Sciatic nerve (tissue), 2 donors: ENCODE measurements at regions not wholly inside any gene's neighbourhood (a gene's known extent, or its start where the extent isn't known, plus 50 kb on each side); places are given as distances from the start of the nearest gene placed in this dataset.

Experiments used
- ATAC-seq: fragments of 200-7000 bp; cut with Tn5 transposase; one replicate; pipeline ENCODE4 v1.9.1; 2020; ENCODE audit warnings: mild to moderate bottlenecking, moderate library complexity
- DNase-seq: peaks from one replicate; pipeline ENCODE4 v3.0.0-alpha.2; 2020; ENCODE audit warnings: low spot score
- intact Hi-C: fragments of 100-400 bp; cut with DNase I; formaldehyde crosslinking; loops from one replicate; pipeline ENCODE4 v1.14.2; 2022
- donor health status: DM: no; HTN: no; CAD: no.
- donor health status: DM: no; HTN: no; CAD: no.

DNA sequence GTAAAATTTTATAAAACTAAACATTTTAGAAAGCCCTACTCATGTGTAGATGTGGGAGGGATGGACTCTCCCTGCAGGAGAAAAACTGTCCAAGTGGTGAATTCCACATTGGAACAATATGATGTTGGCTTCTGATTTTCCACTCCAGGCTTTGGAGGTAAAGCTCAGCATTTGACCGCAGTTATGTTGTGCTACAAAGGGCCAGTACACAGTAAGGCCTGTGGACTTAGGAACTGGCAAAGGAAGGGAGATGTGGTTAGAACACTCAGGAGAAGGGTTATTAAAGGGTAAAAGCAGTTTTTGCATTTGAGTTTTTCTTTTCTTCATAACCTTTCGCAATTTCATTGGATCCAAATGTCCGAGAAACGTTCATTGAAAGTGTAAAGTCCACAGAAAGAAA is 150.3 kb upstream of the SASH1 start:
- no peak for DNase-seq

GRCh38 chr6:148193063-148193680 is 149.5 kb upstream of the SASH1 start:
- DNase-seq, result no peak
- intact Hi-C loops, result no loop called here
- ATAC-seq, result no peak

More for the DNA sequence above, 150.3 kb upstream of the SASH1 start:
- intact Hi-C loops, result no loop called here
- peak; percentile 96 for ATAC-seq

DNA sequence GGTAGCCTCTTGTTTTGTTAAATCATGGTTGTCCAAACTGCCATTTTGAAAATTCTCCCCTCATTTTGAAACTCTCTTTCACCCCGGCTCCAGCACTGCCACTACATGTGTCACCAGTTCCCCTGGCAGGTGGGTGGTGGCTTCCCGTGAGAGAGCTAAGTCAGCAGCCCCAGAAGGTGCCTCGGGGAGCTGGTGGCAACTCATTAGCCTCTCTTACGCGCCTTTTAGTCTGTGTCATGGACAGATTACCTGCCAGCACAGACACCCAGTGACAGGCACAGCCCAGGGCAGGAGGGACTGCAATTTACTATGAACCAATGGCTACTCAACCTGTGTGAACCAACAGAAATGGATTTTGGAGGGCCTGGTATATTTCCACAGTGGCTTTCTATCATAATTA is 147.1 kb upstream of the SASH1 start:
- no peak for ATAC-seq
- DNase-seq, result no peak
- intact Hi-C loops, result no loop called here

DNA sequence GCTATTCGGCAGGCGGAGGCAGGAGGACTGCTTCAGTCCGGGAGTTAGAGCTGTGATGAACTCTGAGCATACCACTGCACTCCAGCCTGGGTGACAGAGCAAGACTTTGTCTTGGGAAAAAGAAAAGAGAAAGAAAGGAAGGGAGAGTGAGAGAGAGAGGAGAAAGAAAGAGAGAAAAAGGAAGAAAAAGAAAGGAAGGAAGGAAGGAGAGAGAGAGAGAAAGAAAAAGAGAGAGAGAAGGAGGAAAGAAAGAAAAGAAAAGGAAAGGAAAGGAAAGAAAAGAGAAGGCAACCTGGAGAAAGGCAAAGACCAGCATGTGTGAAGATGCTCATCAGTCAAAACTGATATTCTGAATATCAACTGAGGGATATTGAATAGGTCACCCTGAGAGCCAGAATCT is 143.1 kb upstream of the SASH1 start:
- DNase-seq, result no peak
- intact Hi-C loops, result no loop called here
- ATAC-seq, result no peak

GRCh38 chr6:148200293-148200692 is 142.3 kb upstream of the SASH1 start:
- intact Hi-C loops, result no loop called here
- DNase-seq, result no peak
- no peak for ATAC-seq

DNA sequence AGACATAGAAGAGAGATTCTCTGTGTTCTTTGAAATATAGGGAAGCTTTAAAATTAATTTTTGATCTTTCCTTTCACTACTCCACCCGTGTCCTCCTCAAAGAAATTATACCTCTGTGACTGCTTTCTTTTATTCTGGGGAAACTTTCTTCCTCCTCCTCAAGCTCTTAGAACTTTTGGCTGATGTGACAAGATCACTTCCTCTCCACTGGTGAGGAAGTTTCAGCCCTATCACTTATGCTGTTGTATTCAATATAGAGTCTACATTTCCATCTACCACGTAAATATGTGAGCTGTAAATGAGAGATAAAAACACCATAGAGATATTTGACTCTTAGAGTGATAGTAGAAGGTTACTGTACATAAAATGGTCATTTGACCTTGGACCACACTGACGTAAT is 141.9 kb upstream of the SASH1 start:
- no peak for DNase-seq
- intact Hi-C loops, result no loop called here

DNA sequence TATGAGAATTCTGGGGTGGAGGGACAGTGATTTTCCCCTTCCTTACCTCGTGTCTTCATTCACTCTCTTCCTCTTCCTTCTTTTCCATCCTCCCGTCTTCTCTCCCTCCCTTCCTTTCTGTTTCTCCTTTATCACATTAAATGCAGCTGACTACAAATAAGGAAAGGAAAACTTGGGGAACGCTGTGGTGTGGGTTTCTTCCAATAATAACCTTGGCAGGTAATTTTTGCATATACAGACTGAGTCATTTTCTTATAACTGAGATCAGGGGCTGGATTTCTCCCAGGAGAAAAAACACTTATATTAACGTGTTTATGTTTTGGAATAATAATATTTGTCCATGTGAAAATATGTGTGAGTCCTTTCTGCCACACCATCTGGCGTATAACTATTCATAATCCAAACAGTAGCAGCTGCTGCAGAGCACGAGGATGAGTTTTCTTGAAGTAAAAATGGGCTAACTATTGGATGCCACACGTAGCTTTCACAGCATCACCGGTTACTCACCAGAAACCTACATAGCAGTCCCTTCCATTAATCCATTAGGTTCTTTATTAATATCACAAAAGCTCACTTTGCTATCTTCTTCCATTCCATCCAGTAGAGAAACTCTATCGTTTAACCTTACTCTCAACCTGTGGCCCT is 139.2 kb upstream of the SASH1 start:
- ATAC-seq, result peak; percentile 25
- DNase-seq, result no peak
- intact Hi-C loops, result no loop called here

More for the DNA sequence above, 141.9 kb upstream of the SASH1 start:
- no peak for ATAC-seq

GRCh38 chr6:148203970-148204369 is 138.7 kb upstream of the SASH1 start:
- peak; percentile 19 for ATAC-seq
- intact Hi-C loops, result no loop called here
- DNase-seq, result no peak

DNA sequence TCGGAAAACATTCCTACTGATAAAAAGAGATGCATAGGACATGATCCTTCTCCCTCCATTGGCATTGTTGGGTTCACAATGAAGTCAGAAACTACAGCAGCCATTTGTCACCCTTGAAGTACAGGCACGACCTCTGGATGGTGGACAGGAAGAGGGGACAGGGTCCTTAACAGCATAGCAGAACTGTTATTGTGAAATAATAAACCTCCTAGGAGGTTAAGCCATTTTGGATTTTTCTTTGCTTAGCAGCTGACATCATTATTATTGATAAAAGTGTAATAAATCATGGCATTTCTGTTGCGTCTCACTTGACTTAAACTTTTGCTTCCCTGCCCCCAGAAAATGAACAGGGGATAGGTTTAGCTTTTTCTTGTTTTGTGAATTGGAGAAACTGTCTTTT is 134.3 kb upstream of the SASH1 start:
- intact Hi-C loops, result no loop called here
- no peak for DNase-seq
- ATAC-seq, result no peak

- intact Hi-C loops, result no loop called here
- DNase-seq (no peak), ATAC-seq (no peak)
These were observed 130.8 kb upstream of the SASH1 start for GRCh38 chr6:148211777-148212324.

DNA sequence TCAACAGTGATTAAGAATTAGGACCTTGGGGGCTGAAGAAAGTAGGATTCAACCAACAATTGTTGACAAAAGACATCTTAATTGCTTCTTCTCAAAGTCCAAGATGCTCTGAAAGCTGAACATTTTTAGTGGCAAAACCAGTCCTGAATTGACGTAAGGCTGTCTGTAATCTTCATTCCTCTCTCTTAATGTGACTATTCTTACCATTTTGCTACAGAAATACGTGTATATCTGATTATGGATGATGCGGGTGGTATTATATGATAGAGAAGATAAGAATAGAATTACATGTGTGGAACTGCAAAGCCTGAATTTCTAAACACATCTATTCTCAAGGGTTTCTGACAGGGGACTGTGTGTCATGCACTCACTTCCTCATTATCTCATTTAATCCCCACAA is 130.3 kb upstream of the SASH1 start:
- intact Hi-C loops, result no loop called here
- DNase-seq (no peak), ATAC-seq (no peak)

DNA sequence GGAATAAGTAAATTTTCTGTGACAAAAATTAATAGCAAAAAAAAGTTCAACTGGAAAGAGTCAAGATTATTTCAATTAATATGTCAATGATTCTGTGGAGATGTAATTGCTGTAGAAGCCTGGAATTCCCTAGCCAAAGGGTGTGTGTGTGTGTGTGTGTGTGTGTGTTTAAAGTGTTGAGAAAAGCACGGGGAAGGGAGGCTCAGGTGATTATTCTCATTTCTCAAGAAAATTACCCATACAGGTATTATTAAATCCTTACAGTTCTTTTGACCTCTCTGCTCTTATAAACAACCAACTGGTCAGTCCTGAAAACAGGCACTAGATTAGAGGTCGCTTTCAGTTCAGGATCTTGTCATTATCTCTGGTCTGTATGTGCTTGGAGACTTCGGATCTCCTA is 129.3 kb upstream of the SASH1 start:
- intact Hi-C loops, result no loop called here
- ATAC-seq, result no peak

DNA sequence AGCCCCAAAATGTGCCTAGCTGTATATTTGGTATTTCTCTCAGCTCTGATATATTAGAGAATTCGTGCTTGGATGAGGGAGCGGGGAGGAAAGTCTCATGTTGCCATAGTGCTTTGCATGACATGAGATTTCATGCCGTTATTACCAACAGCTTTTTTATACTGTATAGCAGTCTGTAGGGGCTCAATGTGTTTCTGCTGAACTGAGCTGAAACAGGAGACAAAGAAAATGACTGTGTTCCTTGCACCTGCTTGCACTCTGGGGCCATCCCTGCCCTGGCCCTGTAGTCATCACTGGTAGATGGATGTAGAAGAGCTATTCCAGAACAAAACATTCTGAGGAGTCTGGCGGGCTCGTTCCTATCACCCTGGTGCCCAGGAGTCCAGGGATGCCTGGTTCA is 128.0 kb upstream of the SASH1 start:
- intact Hi-C loops, result no loop called here
- no peak for DNase-seq
- ATAC-seq, result no peak

More for the DNA sequence above, 129.3 kb upstream of the SASH1 start:
- DNase-seq, result no peak

GRCh38 chr6:148217051-148217450 is 125.6 kb upstream of the SASH1 start:
- ATAC-seq, result no peak
- intact Hi-C loops, result no loop called here
- no peak for DNase-seq

DNA sequence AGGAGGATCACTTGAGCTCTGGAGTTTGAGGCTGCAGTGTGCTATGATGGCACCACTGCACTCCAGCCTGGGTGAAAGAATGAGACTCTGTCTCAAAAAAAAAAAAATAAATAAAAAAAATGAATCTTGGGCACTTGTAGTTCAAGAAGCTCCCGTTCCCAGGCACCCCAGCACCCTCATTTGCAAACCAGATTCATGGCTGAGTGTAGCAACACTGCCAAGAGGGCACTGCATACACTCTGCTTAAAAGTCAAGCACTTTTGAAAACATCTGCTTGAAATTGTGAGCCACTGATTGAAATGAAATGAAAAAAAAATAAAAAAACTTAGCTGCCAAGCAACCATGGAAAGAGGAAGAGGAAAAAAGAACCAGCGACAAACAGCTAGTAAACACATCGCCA is 124.7 kb upstream of the SASH1 start:
- no peak for DNase-seq
- peak; percentile 47 for ATAC-seq
- intact Hi-C loops, result loop anchor here (1.0 kb wide), 1 partner anchor 8 kb away; no protein-coding TSS in a partner anchor

- intact Hi-C loops, result loop anchor here (1.0 kb wide), 1 partner anchor 8 kb away; no protein-coding TSS in a partner anchor
- DNase-seq (no peak), ATAC-seq (peak; percentile 96)
These were observed 123.9 kb upstream of the SASH1 start for GRCh38 chr6:148218542-148219258.

DNA sequence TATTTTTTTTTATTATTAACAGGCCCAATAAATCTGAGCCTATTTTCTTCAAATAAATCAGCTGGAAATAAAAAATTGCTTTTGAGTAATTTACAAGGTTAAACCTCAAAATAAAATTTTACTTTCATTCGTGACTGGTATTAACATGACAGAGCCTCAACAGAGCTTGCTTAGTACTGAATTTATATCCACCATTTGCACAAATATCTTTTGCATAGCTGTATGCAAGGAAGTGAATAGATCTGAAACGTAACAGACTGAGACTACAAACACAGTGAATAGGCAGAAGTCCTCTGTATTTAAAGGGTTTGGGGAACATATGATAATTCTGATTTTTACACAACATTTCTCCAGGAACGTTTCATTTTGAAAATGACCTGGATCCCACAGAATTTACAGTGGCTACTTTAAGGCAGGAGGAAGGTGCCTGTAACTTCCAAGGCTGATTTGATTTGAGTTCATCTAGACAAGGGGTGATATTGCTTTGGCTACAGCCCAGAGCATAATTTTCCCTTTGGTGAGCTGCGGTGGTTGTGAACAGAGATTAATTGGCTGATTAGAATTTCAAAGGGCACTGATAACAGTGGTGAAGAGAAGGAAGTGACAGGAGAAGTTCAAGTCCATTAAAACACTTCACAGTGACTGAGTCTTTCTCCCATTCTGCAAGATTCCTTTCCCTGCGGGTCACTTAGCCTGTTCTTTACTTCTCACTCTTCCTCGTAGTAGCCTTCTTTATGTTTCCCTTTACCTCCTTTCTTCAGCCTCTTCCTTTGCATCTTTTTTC is 121.2 kb upstream of the SASH1 start:
- DNase-seq, result no peak
- intact Hi-C loops, result no loop called here
- ATAC-seq, result no peak

DNA sequence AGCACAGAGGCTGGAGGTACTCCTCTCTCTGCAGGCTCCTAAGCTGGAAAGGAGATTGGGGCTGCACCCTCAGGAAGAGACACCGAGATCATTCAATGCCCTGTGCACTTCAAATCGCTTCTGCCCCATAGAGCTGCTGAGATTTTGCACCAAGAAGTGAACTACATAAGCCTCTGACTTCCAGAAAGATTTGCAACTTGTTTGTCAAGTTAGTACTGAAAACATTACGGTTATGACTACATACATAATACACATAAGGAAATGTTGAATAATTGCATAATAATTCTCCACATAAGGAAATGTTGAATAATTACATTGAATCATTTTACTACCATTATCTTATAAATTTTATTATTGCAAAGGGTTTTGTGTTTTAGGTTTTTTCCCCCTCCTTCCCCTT is 120.3 kb upstream of the SASH1 start:
- intact Hi-C loops, result no loop called here
- DNase-seq (no peak), ATAC-seq (no peak)

DNA sequence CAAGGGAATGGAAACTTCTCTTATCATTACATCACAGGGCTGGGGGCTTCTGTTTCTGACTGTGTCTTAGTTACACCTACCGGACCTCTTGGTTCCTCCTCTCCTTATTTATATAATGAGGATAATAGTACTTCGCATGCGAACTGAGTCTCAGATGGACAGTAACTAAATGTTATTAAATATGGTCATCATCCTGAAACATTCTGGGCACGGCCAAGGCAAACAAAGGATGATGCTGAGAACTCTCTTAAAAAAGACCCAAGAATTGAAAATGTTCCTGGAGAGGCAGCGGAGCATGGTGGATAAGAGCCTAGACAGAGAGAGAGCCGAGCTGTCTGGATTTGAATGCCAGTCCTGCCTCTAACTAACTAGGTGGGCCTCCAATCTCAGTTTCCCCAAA is 119.8 kb upstream of the SASH1 start:
- intact Hi-C loops, result no loop called here
- DNase-seq (no peak), ATAC-seq (peak; percentile 10)
